H9 (cell line): ENCODE measurements at regions not wholly inside any gene's neighbourhood (a gene's known extent, or its start where the extent isn't known, plus 50 kb on each side); places are given as distances from the start of the nearest gene placed in this dataset.

Experiments
- DNase-seq: peaks from one replicate; pipeline ENCODE4 v3.0.0-alpha.2; 2017
- H2AFZ ChIP-seq: one replicate; pipeline ENCODE4 v1.6.1; 2013; ENCODE audit warnings: mild to moderate bottlenecking, low read length, control low read depth, moderate library complexity
- H2AK5ac ChIP-seq: 2 replicates; pipeline ENCODE4 v1.6.1; 2013; ENCODE audit warnings: low read length, control low read depth, mixed read lengths; ENCODE audit not compliant: insufficient read length
- H2BK120ac ChIP-seq: one replicate; pipeline ENCODE4 v1.6.1; 2013; ENCODE audit warnings: low read depth, mild to moderate bottlenecking, low read length, control low read depth, inconsistent platforms; ENCODE audit not compliant: poor library complexity, severe bottlenecking
- H2BK12ac ChIP-seq: 2 replicates; pipeline ENCODE4 v1.6.1; 2013; ENCODE audit warnings: low read length, control low read depth, mixed read lengths, low read depth; ENCODE audit not compliant: insufficient read length
- H2BK15ac ChIP-seq: 2 replicates; pipeline ENCODE4 v1.6.1; 2013; ENCODE audit warnings: low read depth, low read length, control low read depth
- H2BK20ac ChIP-seq: one replicate; pipeline ENCODE4 v1.6.1; 2013; ENCODE audit warnings: low read depth, mild to moderate bottlenecking, low read length, control low read depth, inconsistent platforms; ENCODE audit not compliant: poor library complexity, severe bottlenecking
- H2BK5ac ChIP-seq: 2 replicates; pipeline ENCODE4 v1.6.1; 2013; ENCODE audit warnings: low read length, control low read depth, mixed read lengths; ENCODE audit not compliant: insufficient read length
- H3K14ac ChIP-seq: 2 replicates; pipeline ENCODE4 v1.6.1; 2013; ENCODE audit warnings: low read length, control low read depth; ENCODE audit not compliant: insufficient read depth
- H3K18ac ChIP-seq: 2 replicates; pipeline ENCODE4 v1.6.1; 2013; ENCODE audit warnings: low read depth, mild to moderate bottlenecking, mixed read lengths, low read length, control low read depth; ENCODE audit not compliant: insufficient read length
- H3K23ac ChIP-seq: 2 replicates; pipeline ENCODE4 v1.6.1; 2013; ENCODE audit warnings: low read length, control low read depth, mixed read lengths, low read depth; ENCODE audit not compliant: insufficient read length
- H3K23me2 ChIP-seq: 2 replicates; pipeline ENCODE4 v1.6.1; 2013; ENCODE audit warnings: low read depth, mild to moderate bottlenecking, mixed read lengths, low read length, control low read depth; ENCODE audit not compliant: insufficient read length, poor library complexity, severe bottlenecking
- H3K27ac ChIP-seq: 2 replicates; pipeline ENCODE4 v1.5.1; 2013; ENCODE audit warnings: low read length, control low read depth, mixed read lengths, low read depth; ENCODE audit not compliant: insufficient read length
- H3K27me3 ChIP-seq: 2 replicates; pipeline ENCODE4 v1.6.1; 2013; ENCODE audit warnings: low read length, control low read depth, inconsistent platforms; ENCODE audit not compliant: insufficient read depth
- H3K4ac ChIP-seq: 2 replicates; pipeline ENCODE4 v1.6.1; 2013; ENCODE audit warnings: low read depth, mild to moderate bottlenecking, control low read depth, inconsistent platforms, low read length, moderate library complexity
- H3K4me1 ChIP-seq: 2 replicates; pipeline ENCODE4 v1.6.1; 2013; ENCODE audit warnings: low read length, control low read depth, inconsistent platforms; ENCODE audit not compliant: insufficient read depth
- H3K4me2 ChIP-seq: 2 replicates; pipeline ENCODE4 v1.6.1; 2013; ENCODE audit warnings: low read length, control low read depth, mixed read lengths; ENCODE audit not compliant: insufficient read length, insufficient read depth
- H3K56ac ChIP-seq: 2 replicates; pipeline ENCODE4 v1.6.1; 2013; ENCODE audit warnings: low read depth, mild to moderate bottlenecking, mixed read lengths, low read length, control low read depth; ENCODE audit not compliant: insufficient read length
- H3K79me1 ChIP-seq: 2 replicates; pipeline ENCODE4 v1.6.1; 2013; ENCODE audit warnings: low read depth, mild to moderate bottlenecking, moderate library complexity, low read length, control low read depth, inconsistent platforms; ENCODE audit not compliant: insufficient read depth, poor library complexity, severe bottlenecking
- H3K79me2 ChIP-seq: 2 replicates; pipeline ENCODE4 v1.6.1; 2013; ENCODE audit warnings: low read length, control low read depth, inconsistent platforms; ENCODE audit not compliant: insufficient read depth
- H3K9ac ChIP-seq: 2 replicates; pipeline ENCODE4 v1.6.1; 2013; ENCODE audit warnings: low read length, control low read depth, mixed read lengths; ENCODE audit not compliant: insufficient read length; ENCODE audit errors: extremely low read depth
- H3K9me3 ChIP-seq: one replicate; pipeline ENCODE4 v1.6.1; 2013; ENCODE audit warnings: low read depth, low read length, inconsistent platforms; ENCODE audit not compliant: control insufficient read depth
- H3T11ph ChIP-seq: one replicate; pipeline ENCODE4 v1.6.1; 2013; ENCODE audit warnings: mild to moderate bottlenecking, low read length, control low read depth, inconsistent platforms
- H4K20me1 ChIP-seq: one replicate; pipeline ENCODE4 v1.6.1; 2013; ENCODE audit not compliant: control insufficient read depth, insufficient read length, insufficient read depth
- H4K5ac ChIP-seq: 2 replicates; pipeline ENCODE4 v1.6.1; 2013; ENCODE audit warnings: low read depth, mild to moderate bottlenecking, mixed read lengths, low read length, control low read depth; ENCODE audit not compliant: insufficient read length
- H4K8ac ChIP-seq: replicated peaks from 2 replicates; pipeline ENCODE4 v1.6.1; 2013; ENCODE audit warnings: low read length, control low read depth, mixed read lengths, low read depth; ENCODE audit not compliant: insufficient read length
- H4K91ac ChIP-seq: 2 replicates; pipeline ENCODE4 v1.6.1; 2013; ENCODE audit warnings: low read depth, mild to moderate bottlenecking, moderate library complexity, mixed read lengths, low read length, control low read depth; ENCODE audit not compliant: insufficient read length
- H3K27ac Mint-ChIP-seq, 3 experiments: 2 replicates in 2 of 3; 3 replicates in 1 of 3; pipeline ENCODE4 v1.8.0; 2020 to 2021; ENCODE audit warnings: mixed read lengths in 3 of 3, mild to moderate bottlenecking in 1 of 3, moderate library complexity in 1 of 3
- H3K27me3 Mint-ChIP-seq: 2 replicates; pipeline ENCODE4 v1.8.0; 2021; ENCODE audit warnings: low read depth, mild to moderate bottlenecking, moderate library complexity, mixed read lengths
- H3K36me3 Mint-ChIP-seq, 3 experiments: 2 replicates in 2 of 3; 3 replicates in 1 of 3; pipeline ENCODE4 v1.8.0; 2020 to 2021; ENCODE audit warnings: low read depth in 3 of 3, mixed read lengths in 3 of 3; ENCODE audit not compliant: insufficient read depth in 1 of 3
- H3K4me1 Mint-ChIP-seq, 2 experiments: 2 replicates each; pipeline ENCODE4 v1.8.0; 2020; ENCODE audit warnings: mixed read lengths in 2 of 2
- H3K4me3 Mint-ChIP-seq, 2 experiments: 2 replicates in 1 of 2; 3 replicates in 1 of 2; pipeline ENCODE4 v1.8.0; 2020 to 2021; ENCODE audit warnings: mild to moderate bottlenecking in 2 of 2, mixed read lengths in 2 of 2, moderate library complexity in 1 of 2
- H3K9me3 Mint-ChIP-seq, 2 experiments: 2 replicates in 1 of 2; 3 replicates in 1 of 2; pipeline ENCODE4 v1.8.0; 2020; ENCODE audit warnings: mild to moderate bottlenecking in 2 of 2, mixed read lengths in 2 of 2, moderate library complexity in 1 of 2
- CTCF ChIP-seq: fragments of 200-600 bp; sonication (generic); conservative IDR thresholded peaks from 3 replicates; pipeline ENCODE4 v1.8.0; 2021; ENCODE audit warnings: antibody characterized with exemption, mild to moderate bottlenecking
- WGBS: extraction: QIAGEN DNeasy Blood & Tissue Kit; methylation state at CpG from one replicate; pipeline ENCODE4 v1.1.7; 2013; ENCODE audit warnings: missing lambda C conversion rate, low lambda C conversion rate, mixed read lengths; ENCODE audit not compliant: insufficient read length; ENCODE audit errors: extremely low coverage; 5-methylcytosine and 5-hydroxymethylcytosine counted together

GRCh38 chr4:66000510-66001117 is 330.3 kb upstream of the EPHA5 start:
- H3K79me2 ChIP-seq = no peaks in the 10 kb centered on the region
- no peaks in the 10 kb centered on the region for H4K20me1 ChIP-seq
- WGBS = no CpG with 5 or more reads among the region's 1 CpG
- no peak overlapping the region for H2BK15ac ChIP-seq
- H3K4me3 Mint-ChIP-seq = no peak overlapping the region
- H4K8ac ChIP-seq = no peak overlapping the region
- H2BK120ac ChIP-seq = no peak overlapping the region
- H3K79me1 ChIP-seq = no peaks in the 10 kb centered on the region
- H3K9me3 Mint-ChIP-seq = peaks cover 3 to 11% of the 10 kb centered on the region in 2 experiments; a peak in 2 of 5 replicates
- no peak overlapping the region for H3K23ac ChIP-seq
- no peak overlapping the region for H3K18ac ChIP-seq
- no peak overlapping the region for H2BK12ac ChIP-seq
- H2BK5ac ChIP-seq = no peak overlapping the region
- TF ChIP-seq CTCF = no peak
- H3K23me2 ChIP-seq = no peaks in the 10 kb centered on the region
- no peaks in the 10 kb centered on the region for H3K27me3 Mint-ChIP-seq
- H3K14ac ChIP-seq = no peak overlapping the region
- H3T11ph ChIP-seq = no peak overlapping the region
- DNase-seq = no peak
- no peak overlapping the region for H2BK20ac ChIP-seq
- H2AK5ac ChIP-seq = no peak overlapping the region
- H3K4ac ChIP-seq = no peak overlapping the region
- no peak overlapping the region for H3K4me2 ChIP-seq
- peaks cover 3 to 11% (median 4%) of the 10 kb centered on the region in 3 experiments; a peak in 3 of 7 replicates for H3K36me3 Mint-ChIP-seq
- no peak overlapping the region for H3K27ac ChIP-seq
- no peaks in the 10 kb centered on the region for H3K4me1 ChIP-seq
- H3K56ac ChIP-seq = no peak overlapping the region
- H4K5ac ChIP-seq = no peak overlapping the region
- H2AFZ ChIP-seq = no peak overlapping the region
- no peak overlapping the region for H4K91ac ChIP-seq
- H3K9ac ChIP-seq = no peak overlapping the region
- H3K4me1 Mint-ChIP-seq = peaks cover 8 to 9% of the 10 kb centered on the region in 2 experiments
- H3K27me3 ChIP-seq = no peaks in the 10 kb centered on the region
- no peaks in the 10 kb centered on the region for H3K9me3 ChIP-seq
- H3K27ac Mint-ChIP-seq = no peak overlapping the region
